Kidney (tissue), 13 donors: ENCODE measurements at regions not wholly inside any gene's neighbourhood (a gene's known extent, or its start where the extent isn't known, plus 50 kb on each side); places are given as distances from the start of the nearest gene placed in this dataset.

Experiments used
- DNase-seq, 5 donors: peaks; one replicate each; pipeline ENCODE4 v3.0.0-alpha.2; 2013 to 2020
- FAIRE-seq: peaks from 2 replicates; lab custom pipeline; 2012; peaks lifted over from hg19 to GRCh38; lab: Jason Lieb, UNC
- H3K27ac ChIP-seq, 2 donors: one replicate each; pipeline ENCODE4 v1.7.0; 2013; ENCODE audit warnings: low read depth in 2 of 2, low read length in 2 of 2, inconsistent platforms in 1 of 2
- H3K27me3 ChIP-seq: one replicate; pipeline ENCODE4 v1.7.1; 2013; ENCODE audit warnings: low read length, inconsistent platforms; ENCODE audit not compliant: control insufficient read depth, insufficient read depth
- H3K36me3 ChIP-seq, 3 donors: one replicate each; pipeline versions ENCODE4 v1.7.0 to v1.7.1; 2013; ENCODE audit warnings: low read length in 3 of 3, control low read depth in 1 of 3, inconsistent platforms in 1 of 3; ENCODE audit not compliant: insufficient read depth in 3 of 3, control insufficient read depth in 2 of 3
- H3K4me1 ChIP-seq, 3 donors: one replicate each; pipeline versions ENCODE4 v1.7.0 to v1.7.1; 2013; ENCODE audit warnings: low read length in 3 of 3, inconsistent platforms in 1 of 3, low read depth in 1 of 3; ENCODE audit not compliant: control insufficient read depth in 2 of 3, insufficient read depth in 2 of 3
- H3K4me3 ChIP-seq, 3 donors: one replicate each; pipeline versions ENCODE4 v1.7.0 to v1.8.1; 2013; ENCODE audit warnings: low read length in 3 of 3, control low read depth in 1 of 3, inconsistent platforms in 1 of 3
- H3K9ac ChIP-seq, 3 donors: one replicate each; pipeline versions ENCODE4 v1.7.0 to v1.7.1; 2013; ENCODE audit warnings: low read length in 3 of 3, control low read depth in 1 of 3, inconsistent platforms in 1 of 3
- H3K9me3 ChIP-seq, 3 donors: one replicate each; pipeline versions ENCODE4 v1.7.0 to v1.7.1; 2013; ENCODE audit warnings: low read length in 3 of 3, control low read depth in 1 of 3, inconsistent platforms in 1 of 3; ENCODE audit not compliant: control insufficient read depth in 2 of 3, insufficient read depth in 1 of 3
- CTCF ChIP-seq: IDR thresholded peaks from 3 replicates; pipeline ENCODE4 v1.5.1; 2012; ENCODE audit warnings: mild to moderate bottlenecking, moderate library complexity, borderline replicate concordance; ENCODE audit not compliant: insufficient read depth; ENCODE audit errors: extremely low read depth
- intact Hi-C: fragments of 100-400 bp; cut with DNase I; formaldehyde crosslinking; loops from one replicate; pipeline ENCODE4 v1.11.1; 2022
- donor health status: control.
- donor health status: control.
- donor health status: control.
- donor health status: control.
- donor health status: control.
- donor health status: DM: yes; HTN: yes; CAD: no.
- donor health status: Normal renal cell carcinoma (clear cell type).

- no peak overlapping the region for H3K9ac ChIP-seq
- no peaks in the 10 kb centered on the region for H3K36me3 ChIP-seq
- DNase-seq (peak in 1 of 5 donors; percentile 9), FAIRE-seq (no peak)
- no peaks in the 10 kb centered on the region for H3K9me3 ChIP-seq
- intact Hi-C loops = no loop called here
- no peaks in the 10 kb centered on the region for H3K4me1 ChIP-seq
- H3K27ac ChIP-seq = no peak overlapping the region
- H3K27me3 ChIP-seq = no peaks in the 10 kb centered on the region
- no peak overlapping the region for H3K4me3 ChIP-seq
- no peak for TF ChIP-seq CTCF
These were observed 241.3 kb upstream of the ZFHX3 start for GRCh38 chr16:73289232-73289631.

GRCh38 chr16:73288520-73288919 is 240.6 kb upstream of the ZFHX3 start:
- FAIRE-seq = no peak
- Histone ChIP-seq H3K4me3 (peak overlapping the region in 1 of 3 donors; percentile 9), H3K9ac (no peak overlapping the region), H3K27me3 (no peaks in the 10 kb centered on the region), H3K4me1 (no peaks in the 10 kb centered on the region), H3K36me3 (no peaks in the 10 kb centered on the region), H3K9me3 (no peaks in the 10 kb centered on the region), H3K27ac (no peak overlapping the region)
- TF ChIP-seq CTCF = no peak
- intact Hi-C loops = no loop called here
- peak in 2 of 5 donors; percentile 11 to 44 for DNase-seq

- intact Hi-C loops = no loop called here
- TF ChIP-seq CTCF = no peak
- Histone ChIP-seq H3K4me3 (no peak overlapping the region), H3K4me1 (no peaks in the 10 kb centered on the region), H3K9me3 (no peaks in the 10 kb centered on the region), H3K27me3 (no peaks in the 10 kb centered on the region), H3K9ac (no peak overlapping the region), H3K27ac (no peak overlapping the region), H3K36me3 (no peaks in the 10 kb centered on the region)
- FAIRE-seq (no peak), DNase-seq (peak in 2 of 5 donors; percentile 30 to 54)
These were observed 240.0 kb upstream of the ZFHX3 start for GRCh38 chr16:73287859-73288405.
